ENCODE measurements at regions not wholly inside any gene's neighbourhood (a gene's known extent, or its start where the extent isn't known, plus 50 kb on each side); places are given as distances from the start of the nearest gene placed in this dataset.

- Histone ChIP-seq H3K27ac (ENCODE audit: low read length) (no peak overlapping the region), H3K4me3 (ENCODE audit: low read length) (no peak overlapping the region), H3K4me1 (ENCODE audit: control insufficient read depth, insufficient read depth, low read length) (no peaks in the 10 kb centered on the region), H3K27me3 (ENCODE audit: control insufficient read depth, insufficient read depth) (no peaks in the 10 kb centered on the region), H3K9me3 (ENCODE audit: control insufficient read depth, low read length) (peaks cover 2% of the 10 kb centered on the region)
- DNase-seq, result no peak
- intact Hi-C loops (cut with DNase I), result no loop called here
- no peak for ATAC-seq
- WGBS, result 49% methylated on average over 2 of the region's 2 CpGs
Measured at GRCh38 chr10:130618647-130619046, 482.5 kb downstream of the GLRX3 start.

GRCh38 chr10:130621231-130621775 lies 485.1 kb downstream of the GLRX3 start:
- H3K27ac ChIP-seq (ENCODE audit: low read length), result no peak overlapping the region
- no peak overlapping the region for H3K4me3 ChIP-seq (ENCODE audit: low read length)
- DNase-seq, result no peak
- H3K27me3 ChIP-seq (ENCODE audit: control insufficient read depth, insufficient read depth), result no peaks in the 10 kb centered on the region
- ATAC-seq, result no peak
- 63% methylated on average over 8 of the region's 8 CpGs for WGBS
- intact Hi-C loops (cut with DNase I), result no loop called here
- peaks cover 2% of the 10 kb centered on the region for H3K9me3 ChIP-seq (ENCODE audit: control insufficient read depth, low read length)
- no peaks in the 10 kb centered on the region for H3K4me1 ChIP-seq (ENCODE audit: control insufficient read depth, insufficient read depth, low read length)

GRCh38 chr10:130623680-130624267 lies 487.6 kb downstream of the GLRX3 start:
- no peak overlapping the region for H3K27ac ChIP-seq (ENCODE audit: low read length)
- peaks cover 2% of the 10 kb centered on the region for H3K9me3 ChIP-seq (ENCODE audit: control insufficient read depth, low read length)
- no peak for ATAC-seq
- no peak overlapping the region for H3K4me3 ChIP-seq (ENCODE audit: low read length)
- H3K4me1 ChIP-seq (ENCODE audit: control insufficient read depth, insufficient read depth, low read length), result no peaks in the 10 kb centered on the region
- DNase-seq, result no peak
- 39% methylated on average over 4 of the region's 4 CpGs for WGBS
- intact Hi-C loops (cut with DNase I), result no loop called here
- no peaks in the 10 kb centered on the region for H3K27me3 ChIP-seq (ENCODE audit: control insufficient read depth, insufficient read depth)

- DNase-seq (no peak), ATAC-seq (no peak)
- intact Hi-C loops (cut with DNase I), result no loop called here
- Histone ChIP-seq H3K27me3 (ENCODE audit: control insufficient read depth, insufficient read depth) (no peaks in the 10 kb centered on the region), H3K9me3 (ENCODE audit: control insufficient read depth, low read length) (peaks cover 2% of the 10 kb centered on the region), H3K4me1 (ENCODE audit: control insufficient read depth, insufficient read depth, low read length) (no peaks in the 10 kb centered on the region), H3K27ac (ENCODE audit: low read length) (no peak overlapping the region), H3K4me3 (ENCODE audit: low read length) (no peak overlapping the region)
- 64% methylated on average over 3 of the region's 3 CpGs for WGBS
Measured at GRCh38 chr10:130627346-130628045, 491.3 kb downstream of the GLRX3 start.

- Histone ChIP-seq H3K27me3 (ENCODE audit: control insufficient read depth, insufficient read depth) (no peaks in the 10 kb centered on the region), H3K9me3 (ENCODE audit: control insufficient read depth, low read length) (peaks cover 1% of the 10 kb centered on the region), H3K4me3 (ENCODE audit: low read length) (no peak overlapping the region), H3K27ac (ENCODE audit: low read length) (no peak overlapping the region), H3K4me1 (ENCODE audit: control insufficient read depth, insufficient read depth, low read length) (no peaks in the 10 kb centered on the region)
- intact Hi-C loops (cut with DNase I), result no loop called here
- ATAC-seq (no peak), DNase-seq (no peak)
- WGBS, result 78% methylated on average over 2 of the region's 2 CpGs
Measured at GRCh38 chr10:130630135-130630534, 493.9 kb downstream of the GLRX3 start.

GRCh38 chr10:130631142-130632096 lies 495.2 kb downstream of the GLRX3 start:
- ATAC-seq (peak; percentile 50 to 56), DNase-seq (no peak)
- 34% methylated on average over 10 of the region's 10 CpGs for WGBS
- intact Hi-C loops (cut with DNase I), result no loop called here
- Histone ChIP-seq H3K9me3 (ENCODE audit: control insufficient read depth, low read length) (peaks cover 1% of the 10 kb centered on the region), H3K4me3 (ENCODE audit: low read length) (no peak overlapping the region), H3K4me1 (ENCODE audit: control insufficient read depth, insufficient read depth, low read length) (no peaks in the 10 kb centered on the region), H3K27me3 (ENCODE audit: control insufficient read depth, insufficient read depth) (no peaks in the 10 kb centered on the region), H3K27ac (ENCODE audit: low read length) (no peak overlapping the region)

- H3K9me3 ChIP-seq (ENCODE audit: control insufficient read depth, low read length), result peaks cover 1% of the 10 kb centered on the region
- 69% methylated on average over 4 of the region's 4 CpGs for WGBS
- intact Hi-C loops (cut with DNase I), result no loop called here
- no peaks in the 10 kb centered on the region for H3K4me1 ChIP-seq (ENCODE audit: control insufficient read depth, insufficient read depth, low read length)
- H3K4me3 ChIP-seq (ENCODE audit: low read length), result no peak overlapping the region
- ATAC-seq, result no peak
- no peak overlapping the region for H3K27ac ChIP-seq (ENCODE audit: low read length)
- no peak for DNase-seq
- H3K27me3 ChIP-seq (ENCODE audit: control insufficient read depth, insufficient read depth), result no peaks in the 10 kb centered on the region
Measured at GRCh38 chr10:130634816-130635215, 498.6 kb downstream of the GLRX3 start.

GRCh38 chr10:130635528-130635927 lies 499.3 kb downstream of the GLRX3 start:
- no peak overlapping the region for H3K27ac ChIP-seq (ENCODE audit: low read length)
- peaks cover 1% of the 10 kb centered on the region for H3K9me3 ChIP-seq (ENCODE audit: control insufficient read depth, low read length)
- DNase-seq (no peak), ATAC-seq (no peak)
- 51% methylated on average over 9 of the region's 9 CpGs for WGBS
- intact Hi-C loops (cut with DNase I), result no loop called here
- H3K4me1 ChIP-seq (ENCODE audit: control insufficient read depth, insufficient read depth, low read length), result no peaks in the 10 kb centered on the region
- H3K4me3 ChIP-seq (ENCODE audit: low read length), result no peak overlapping the region
- H3K27me3 ChIP-seq (ENCODE audit: control insufficient read depth, insufficient read depth), result no peaks in the 10 kb centered on the region

GRCh38 chr10:130636313-130636930 lies 500.2 kb downstream of the GLRX3 start:
- H3K9me3 ChIP-seq (ENCODE audit: control insufficient read depth, low read length), result peaks cover 1% of the 10 kb centered on the region
- ATAC-seq, result no peak
- H3K27me3 ChIP-seq (ENCODE audit: control insufficient read depth, insufficient read depth), result no peaks in the 10 kb centered on the region
- H3K4me3 ChIP-seq (ENCODE audit: low read length), result no peak overlapping the region
- no peak overlapping the region for H3K27ac ChIP-seq (ENCODE audit: low read length)
- WGBS, result 63% methylated on average over 6 of the region's 6 CpGs
- intact Hi-C loops (cut with DNase I), result no loop called here
- DNase-seq, result no peak
- no peaks in the 10 kb centered on the region for H3K4me1 ChIP-seq (ENCODE audit: control insufficient read depth, insufficient read depth, low read length)

GRCh38 chr10:130637089-130637676 lies 501.0 kb downstream of the GLRX3 start:
- H3K27ac ChIP-seq (ENCODE audit: low read length), result no peak overlapping the region
- ATAC-seq (no peak), DNase-seq (no peak)
- peaks cover 1% of the 10 kb centered on the region for H3K9me3 ChIP-seq (ENCODE audit: control insufficient read depth, low read length)
- 39% methylated on average over 4 of the region's 4 CpGs for WGBS
- H3K27me3 ChIP-seq (ENCODE audit: control insufficient read depth, insufficient read depth), result no peaks in the 10 kb centered on the region
- no peak overlapping the region for H3K4me3 ChIP-seq (ENCODE audit: low read length)
- intact Hi-C loops (cut with DNase I), result no loop called here
- no peaks in the 10 kb centered on the region for H3K4me1 ChIP-seq (ENCODE audit: control insufficient read depth, insufficient read depth, low read length)
